LNCaP clone FGC (cell line): ENCODE measurements at regions not wholly inside any gene's neighbourhood (a gene's known extent, or its start where the extent isn't known, plus 50 kb on each side); places are given as distances from the start of the nearest gene placed in this dataset.

Source experiments
- DNase-seq: peaks from one replicate; pipeline ENCODE4 v3.0.0-alpha.2; 2011; ENCODE audit warnings: low read depth
- H3K4me3 ChIP-seq: 2 replicates; pipeline ENCODE4 v1.5.1; 2011; ENCODE audit warnings: mild to moderate bottlenecking, low read depth, low read length, control low read depth
- CTCF ChIP-seq: IDR thresholded peaks from 2 replicates; pipeline ENCODE4 v1.5.1; 2012; ENCODE audit warnings: mild to moderate bottlenecking; ENCODE audit not compliant: control insufficient read depth, insufficient read depth; ENCODE audit errors: extremely low read depth

GRCh38 chr2:217098435-217098834, 238.6 kb upstream of the TNP1 start:
- H3K4me3 ChIP-seq: no peak overlapping the region
- DNase-seq: no peak
- TF ChIP-seq CTCF: no peak

- TF ChIP-seq CTCF: no peak
- no peak for DNase-seq
- H3K4me3 ChIP-seq: no peak overlapping the region
These were observed 237.5 kb upstream of the TNP1 start for GRCh38 chr2:217097346-217097745.

DNA sequence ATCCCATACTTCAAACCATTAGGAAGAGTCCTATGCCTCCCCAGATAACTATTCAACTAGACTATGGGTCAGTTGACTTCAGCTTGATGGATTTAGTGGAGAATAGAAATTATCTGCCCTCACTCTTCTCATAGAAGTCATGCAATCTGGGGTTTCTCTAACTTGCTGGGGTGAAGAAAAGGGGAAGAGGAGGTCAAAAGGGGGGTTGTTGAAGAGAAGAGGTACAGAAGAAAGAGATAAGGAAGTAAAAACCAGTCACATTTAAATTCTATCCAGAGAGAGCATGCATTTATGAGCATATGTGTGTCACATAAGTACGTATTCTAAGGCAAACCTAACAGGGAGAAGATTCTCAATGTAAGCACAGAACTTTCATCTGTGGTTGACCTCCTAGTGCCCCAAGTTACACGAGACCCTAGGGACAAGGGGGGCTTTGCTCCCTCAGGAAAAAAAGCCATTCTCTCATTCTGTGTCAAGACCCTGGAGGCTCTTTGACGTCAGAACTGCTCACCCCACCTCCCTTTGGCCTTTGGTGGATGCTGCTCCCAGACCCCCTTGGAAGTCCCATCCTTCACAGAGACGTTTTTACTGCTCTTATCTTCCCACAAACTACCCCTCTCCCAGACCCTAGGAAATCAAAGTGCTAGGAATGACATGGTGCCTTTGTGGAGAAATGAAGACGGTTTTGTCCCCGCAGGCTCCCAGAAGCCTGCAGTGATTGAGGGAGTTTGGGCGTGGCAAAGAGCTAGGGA, 236.8 kb upstream of the TNP1 start:
- TF ChIP-seq CTCF: no peak
- DNase-seq: no peak
- no peak overlapping the region for H3K4me3 ChIP-seq

- no peak for DNase-seq
- TF ChIP-seq CTCF: no peak
- H3K4me3 ChIP-seq: no peak overlapping the region
These were observed 235.8 kb upstream of the TNP1 start for GRCh38 chr2:217095511-217096205.

DNA sequence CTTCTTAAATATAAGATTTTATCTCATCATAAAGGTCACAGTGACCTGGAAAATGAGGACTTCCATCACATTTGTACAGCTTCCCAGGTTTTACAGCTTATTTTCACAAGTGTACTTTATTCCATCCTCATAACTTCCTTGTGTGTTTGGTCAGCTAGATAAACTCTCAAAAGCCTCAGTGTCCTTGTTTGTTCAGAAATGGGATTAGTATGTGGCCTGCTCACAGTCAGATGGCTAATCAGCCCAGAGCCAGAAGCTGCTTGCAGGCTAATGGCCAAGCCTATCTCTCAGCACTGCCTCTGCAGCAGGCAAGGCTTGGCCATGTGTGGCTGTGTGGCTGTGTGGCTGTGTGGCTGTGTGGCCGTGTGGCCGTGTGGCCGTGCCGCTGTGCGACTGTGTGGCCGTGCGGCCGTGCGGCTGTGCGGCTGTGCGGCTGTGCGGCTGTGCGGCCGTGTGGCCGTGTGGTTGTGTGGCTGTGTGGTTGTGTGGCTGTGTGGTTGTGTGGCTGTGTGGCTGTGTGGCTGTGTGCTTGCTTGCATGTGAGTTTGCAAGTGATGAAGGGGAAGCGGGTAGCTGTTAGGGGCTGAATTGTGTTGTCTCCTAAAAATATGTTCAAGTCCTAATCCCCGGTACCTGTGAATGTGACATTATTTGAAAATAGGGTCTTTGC, 233.0 kb upstream of the TNP1 start:
- TF ChIP-seq CTCF: no peak
- peak; percentile 74 for DNase-seq
- H3K4me3 ChIP-seq: no peak overlapping the region

- TF ChIP-seq CTCF: no peak
- no peak for DNase-seq
- no peak overlapping the region for H3K4me3 ChIP-seq
These were observed 231.7 kb upstream of the TNP1 start for GRCh38 chr2:217091531-217091930.
